ENCODE measurements at regions not wholly inside any gene's neighbourhood (a gene's known extent, or its start where the extent isn't known, plus 50 kb on each side); places are given as distances from the start of the nearest gene placed in this dataset.

GRCh38 chr1:4045397-4046010 lies 145.4 kb upstream of the C1orf174 start:
- no peak for DNase-seq (ENCODE audit: low spot score)

DNA sequence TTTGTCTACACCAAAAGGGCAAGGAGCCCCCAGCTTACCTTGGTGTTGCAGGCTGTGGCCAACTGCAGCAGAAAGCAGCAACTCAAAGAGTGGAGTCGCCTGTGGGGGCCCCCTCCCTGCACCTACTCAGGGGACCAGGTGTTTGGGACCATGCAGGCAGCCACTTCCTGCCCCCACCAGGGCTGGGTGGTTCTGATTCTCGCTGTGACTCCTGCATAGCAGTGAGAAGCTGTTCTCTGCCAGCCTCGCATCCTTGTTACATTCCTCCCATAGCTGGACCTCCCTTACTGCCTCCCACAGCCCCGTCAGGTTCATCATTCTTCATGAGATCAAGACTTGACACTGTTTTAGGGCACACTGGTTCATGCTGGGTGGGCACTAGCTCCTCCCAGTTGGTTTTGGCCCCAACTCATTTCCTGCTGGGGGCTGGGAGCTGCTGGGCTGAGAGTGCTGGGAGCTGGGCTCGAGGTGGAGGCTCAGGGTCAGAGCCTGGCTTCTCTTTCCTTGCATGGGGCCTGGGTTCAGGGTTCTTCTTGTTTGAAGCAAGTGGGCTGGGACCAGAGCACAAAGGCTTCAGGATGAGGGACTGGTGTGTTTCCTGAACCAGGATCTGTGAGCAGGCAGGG lies 146.9 kb upstream of the C1orf174 start:
- no peak for DNase-seq (ENCODE audit: low spot score)

DNA sequence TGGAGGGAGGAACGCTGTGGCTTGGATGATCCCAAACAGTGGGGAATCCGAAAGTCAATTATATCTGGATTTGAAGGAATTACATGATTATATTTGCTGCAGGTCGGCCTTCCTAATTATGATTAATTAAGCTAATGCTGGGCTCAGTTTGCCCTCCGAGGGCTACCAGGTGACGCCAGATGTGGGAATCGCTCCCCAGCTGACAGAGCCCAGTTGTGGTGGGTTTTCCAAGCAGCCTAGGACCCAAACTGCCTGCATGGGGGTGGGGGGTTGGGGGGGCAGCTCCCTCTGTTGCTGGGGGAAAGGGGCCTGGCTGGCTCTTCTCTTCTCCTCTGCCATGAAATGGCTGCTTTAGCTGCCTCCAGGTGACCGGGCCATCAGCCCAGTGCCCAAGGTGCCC lies 147.6 kb upstream of the C1orf174 start:
- DNase-seq (ENCODE audit: low spot score), result no peak

DNA sequence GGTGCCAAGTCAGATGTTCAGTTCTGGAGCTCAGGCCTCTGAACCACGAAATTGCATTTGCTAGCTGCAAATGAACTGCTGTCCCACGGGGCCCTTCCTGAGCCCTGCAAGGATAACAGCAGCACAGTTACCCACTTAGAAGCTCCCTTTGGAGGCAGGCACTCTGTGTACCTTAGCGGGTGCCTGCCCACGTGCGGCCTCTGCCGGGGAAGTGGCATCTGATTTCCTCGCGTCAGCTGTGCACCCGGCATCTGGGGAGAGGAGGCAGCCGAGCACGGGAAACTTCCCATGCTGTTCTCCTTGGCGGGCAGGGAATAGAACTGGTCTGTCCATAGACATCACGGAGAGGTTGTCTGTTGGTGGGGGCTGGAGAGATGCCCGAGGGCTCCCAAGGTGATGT lies 148.0 kb upstream of the C1orf174 start:
- DNase-seq (ENCODE audit: low spot score), result no peak

DNA sequence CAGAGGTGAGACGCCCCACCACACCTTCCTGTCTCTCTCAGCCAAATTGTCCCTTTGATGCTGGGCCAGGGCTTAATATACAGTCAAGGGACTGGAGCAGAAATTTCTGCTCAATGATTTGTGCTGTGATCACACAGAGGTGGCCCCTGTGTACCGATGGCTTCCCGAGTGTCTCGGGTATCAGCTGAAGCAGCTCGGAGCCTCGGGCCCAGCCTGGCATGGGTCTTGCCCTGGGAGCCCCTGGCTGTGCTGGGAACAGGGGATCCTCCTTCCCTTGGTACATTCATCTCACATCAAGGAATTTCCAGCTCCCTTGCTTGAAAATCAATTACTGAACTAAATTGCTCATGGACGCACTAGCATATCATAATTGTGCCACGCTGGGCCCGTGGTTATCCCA lies 148.8 kb upstream of the C1orf174 start:
- no peak for DNase-seq (ENCODE audit: low spot score)

DNA sequence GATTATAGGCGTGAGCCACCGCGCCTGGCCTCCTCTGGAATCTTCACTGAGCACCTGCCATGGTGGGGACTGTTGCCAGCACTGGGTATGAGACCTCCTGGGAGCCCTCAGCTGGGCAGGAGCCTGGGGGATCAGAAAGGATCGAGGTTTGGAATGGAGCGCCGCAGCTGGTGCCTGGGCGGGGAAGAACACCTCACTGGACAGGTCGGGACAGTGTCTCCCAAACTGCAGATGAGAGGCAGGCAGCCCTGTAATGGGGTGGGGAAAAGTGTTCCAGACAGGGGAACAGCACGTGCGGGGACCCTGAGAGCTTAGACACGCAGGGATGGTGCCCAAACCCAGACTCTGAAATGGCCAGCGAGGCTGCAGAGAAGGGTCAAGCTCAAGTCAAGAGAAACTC lies 150.9 kb upstream of the C1orf174 start:
- DNase-seq (ENCODE audit: low spot score), result no peak

DNA sequence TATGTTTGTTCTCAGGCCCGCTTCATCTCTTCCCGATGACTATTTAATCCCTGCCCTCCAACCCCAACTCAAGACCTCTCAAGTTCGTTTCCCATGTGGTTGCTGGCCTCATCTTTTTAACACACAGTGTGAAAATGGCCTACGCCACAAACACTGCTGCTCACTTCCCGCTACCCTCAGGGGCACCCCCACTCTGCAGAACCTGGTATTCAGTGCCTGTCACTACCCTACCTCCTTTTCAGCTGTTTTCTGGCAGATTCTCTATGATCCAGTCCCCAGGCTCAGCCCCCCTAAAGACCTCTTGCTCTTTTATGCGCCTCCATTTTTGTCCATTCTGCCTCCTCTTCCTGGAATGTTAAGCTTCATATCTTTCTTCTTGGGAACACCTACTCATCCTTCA lies 152.6 kb upstream of the C1orf174 start:
- DNase-seq (ENCODE audit: low spot score), result no peak

DNA sequence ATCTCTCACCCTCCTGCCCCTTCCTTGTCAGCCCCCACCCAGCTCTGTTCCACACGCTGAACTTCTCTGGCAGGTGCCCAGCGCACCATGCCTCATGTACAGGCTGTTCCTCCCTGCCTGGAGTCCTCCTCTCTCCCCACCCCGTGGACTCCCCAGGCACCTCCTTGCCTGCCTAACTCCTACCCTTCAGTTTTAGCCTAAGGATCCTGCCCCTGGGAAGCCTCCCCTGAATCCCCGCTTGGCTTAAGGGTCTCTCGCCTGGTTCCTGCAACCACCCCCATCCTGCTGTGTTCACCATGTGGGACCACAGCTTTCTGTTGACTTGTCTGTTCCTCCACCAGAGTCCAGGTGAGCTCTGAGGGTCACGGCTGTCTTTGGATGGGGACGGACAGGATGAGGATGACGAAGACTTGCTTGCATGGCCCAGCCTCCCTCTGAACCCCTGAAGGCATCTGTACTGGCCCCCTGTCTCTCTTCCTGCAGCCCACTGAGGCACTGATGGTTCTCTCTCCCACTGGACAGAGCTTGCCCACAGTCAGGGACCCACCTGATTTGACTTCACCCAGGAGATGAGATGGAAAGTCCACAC lies 153.2 kb upstream of the C1orf174 start:
- no peak for DNase-seq (ENCODE audit: low spot score)

DNA sequence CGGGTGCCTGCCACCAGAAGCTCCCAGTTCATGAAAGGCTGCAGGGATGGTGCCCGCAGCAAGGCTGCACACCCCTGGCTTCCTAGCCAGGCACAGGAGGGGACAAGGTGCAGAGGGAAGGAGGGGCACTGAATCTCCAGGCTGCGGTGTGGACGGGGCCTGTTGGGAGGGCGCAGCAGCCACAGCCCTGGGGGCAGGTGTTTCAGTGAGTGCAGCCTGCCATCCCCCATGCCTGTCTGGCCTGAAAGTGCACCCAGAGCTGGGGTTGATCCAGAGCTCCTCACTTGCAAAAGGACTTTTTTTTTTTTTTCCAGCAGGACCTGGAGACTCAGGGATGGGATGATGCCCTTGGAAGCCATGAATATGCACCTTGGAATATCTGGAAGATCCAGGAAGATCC lies 153.7 kb upstream of the C1orf174 start:
- no peak for DNase-seq (ENCODE audit: low spot score)

- no peak for DNase-seq (ENCODE audit: low spot score)
Measured at GRCh38 chr1:4055294-4055967, 155.4 kb upstream of the C1orf174 start.

- DNase-seq (ENCODE audit: low spot score), result no peak
Measured at GRCh38 chr1:4056422-4056821, 156.3 kb upstream of the C1orf174 start.

- DNase-seq (ENCODE audit: low spot score), result no peak
Measured at GRCh38 chr1:4056989-4057388, 156.9 kb upstream of the C1orf174 start.

- DNase-seq (ENCODE audit: low spot score), result no peak
Measured at GRCh38 chr1:4057603-4058002, 157.5 kb upstream of the C1orf174 start.

DNA sequence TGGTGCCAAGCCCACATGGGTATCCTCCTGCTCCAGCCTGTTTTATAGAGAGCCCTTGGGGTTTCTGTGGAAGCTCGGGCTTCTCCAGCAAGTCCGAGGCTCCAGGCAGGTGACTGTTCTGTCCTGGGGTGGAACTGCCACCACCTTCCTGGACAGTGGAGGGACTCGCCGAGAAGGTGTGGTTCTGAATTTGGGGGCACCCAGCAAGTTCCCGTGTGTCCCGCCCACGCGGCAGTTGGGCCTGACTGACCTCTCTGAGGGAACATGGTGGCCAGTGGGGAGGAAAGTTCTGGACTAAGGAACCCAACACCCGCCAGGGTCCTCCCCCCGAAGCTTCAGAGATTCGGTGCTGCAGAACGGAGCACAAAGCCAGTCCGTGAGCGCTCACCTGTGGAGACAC lies 158.1 kb upstream of the C1orf174 start:
- no peak for DNase-seq (ENCODE audit: low spot score)

DNA sequence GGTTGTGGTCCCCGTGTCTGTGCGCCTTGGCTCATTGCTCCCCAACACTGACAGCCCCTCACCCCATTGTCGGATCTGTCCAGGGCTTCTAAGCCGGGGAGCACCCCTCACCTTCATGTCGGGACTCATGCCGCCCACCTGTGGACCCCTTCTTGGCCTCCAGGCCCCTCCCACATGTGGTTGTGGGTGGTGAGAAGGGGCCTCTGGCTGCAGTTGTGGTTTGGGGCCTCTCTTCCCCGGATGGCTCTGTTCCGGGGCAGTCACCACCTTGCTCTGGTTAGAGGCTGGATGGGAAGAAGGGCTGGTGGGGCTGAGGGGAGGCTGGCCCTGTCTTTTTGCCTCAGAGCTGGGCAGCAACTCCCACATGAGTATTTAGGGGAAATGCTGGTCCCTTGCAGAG lies 158.6 kb upstream of the C1orf174 start:
- DNase-seq (ENCODE audit: low spot score), result no peak

GRCh38 chr1:4059270-4059669 lies 159.2 kb upstream of the C1orf174 start:
- DNase-seq (ENCODE audit: low spot score), result no peak

GRCh38 chr1:4060850-4061249 lies 160.8 kb upstream of the C1orf174 start:
- no peak for DNase-seq (ENCODE audit: low spot score)

DNA sequence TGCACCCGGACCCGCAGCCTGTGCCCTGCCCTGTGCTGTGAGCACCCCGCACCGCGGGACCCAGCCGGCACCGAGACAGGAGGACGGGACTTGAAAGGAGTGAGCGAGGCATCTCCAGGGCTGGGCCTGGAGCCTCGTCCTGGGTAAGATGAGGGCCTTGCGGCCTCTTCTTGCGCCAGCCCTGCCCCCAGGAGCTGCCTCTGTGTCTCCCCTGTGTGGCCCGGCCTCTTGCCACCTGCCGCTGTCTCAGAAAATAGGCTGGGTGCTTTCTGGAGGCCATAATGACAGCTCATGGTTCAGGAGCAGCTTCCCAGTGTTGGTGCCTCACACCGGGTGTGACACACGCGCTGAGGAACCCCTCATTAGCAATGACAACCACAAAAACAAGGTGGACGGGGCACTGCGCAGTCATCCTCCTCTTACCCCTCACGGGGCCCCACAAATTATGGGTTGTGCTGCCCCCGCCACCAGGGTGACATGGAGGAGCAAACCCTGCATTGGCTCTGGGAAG lies 161.5 kb upstream of the C1orf174 start:
- DNase-seq (ENCODE audit: low spot score), result no peak

GRCh38 chr1:4062041-4062440 lies 162.0 kb upstream of the C1orf174 start:
- DNase-seq (ENCODE audit: low spot score), result no peak

DNA sequence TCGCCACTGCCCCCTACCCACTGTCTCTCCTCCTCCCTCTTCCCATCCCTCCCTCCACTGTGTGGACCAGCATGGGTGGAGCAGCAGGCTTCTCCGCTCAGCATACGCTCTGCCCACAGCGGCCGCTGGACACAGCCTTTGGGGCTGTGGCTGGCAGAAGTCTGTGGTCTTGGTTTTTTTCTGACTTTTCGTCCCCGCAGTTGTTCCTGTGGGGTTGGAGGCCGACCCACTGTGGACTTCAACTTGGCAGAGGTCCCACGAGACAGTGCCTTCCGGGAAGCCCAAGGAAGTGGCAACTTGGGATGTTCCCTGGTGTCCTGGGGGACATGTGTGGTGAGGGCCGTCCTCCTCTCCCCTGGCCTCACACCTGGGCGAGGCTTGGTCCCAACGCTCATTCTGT lies 162.5 kb upstream of the C1orf174 start:
- no peak for DNase-seq (ENCODE audit: low spot score)

GRCh38 chr1:4062992-4063391 lies 162.9 kb upstream of the C1orf174 start:
- no peak for DNase-seq (ENCODE audit: low spot score)

DNA sequence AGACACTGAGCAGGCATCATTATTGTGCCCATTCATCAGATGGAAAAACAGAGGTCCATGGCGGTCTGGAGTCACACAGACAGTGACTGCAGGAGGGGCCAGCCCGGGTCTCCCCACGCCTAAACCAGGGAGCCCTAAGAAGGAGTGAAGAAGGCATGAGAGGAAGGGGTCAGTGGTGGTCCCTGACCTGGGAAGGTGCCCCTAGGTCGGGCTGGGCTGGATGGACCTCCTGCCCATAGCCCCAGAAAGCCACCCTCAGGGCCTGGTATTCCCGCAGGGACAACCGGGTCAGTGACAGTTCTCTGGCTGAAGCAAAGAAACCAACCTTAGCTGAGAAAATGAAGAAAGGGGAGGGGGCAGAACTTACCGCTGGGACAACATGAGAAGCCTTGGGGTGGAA lies 163.4 kb upstream of the C1orf174 start:
- no peak for DNase-seq (ENCODE audit: low spot score)

Measured in CD4-positive, alpha-beta T cell treated with Interleukin-15 for 4 hours (primary cell).